Adrenal gland (tissue), 5 donors: ENCODE measurements at regions not wholly inside any gene's neighbourhood (a gene's known extent, or its start where the extent isn't known, plus 50 kb on each side); places are given as distances from the start of the nearest gene placed in this dataset.

ENCODE experiments used
- POLR2A ChIP-seq, 2 donors: fragments of 450-650 bp; IDR thresholded peaks; one replicate each; pipeline ENCODE4 v1.6.1; 2017; ENCODE audit warnings: antibody characterized with exemption in 2 of 2, mild to moderate bottlenecking in 2 of 2, moderate library complexity in 1 of 2
- TF ChIP-seq, protein P1 (sequence below), 6 experiments: fragments of 450-650 bp in 4 of 6; fragments of 200-600 bp in 2 of 6; sonication (generic) in 1 of 6; IDR thresholded peaks; 1 replicate in 5 of 6; 2 replicates in 1 of 6; pipeline versions ENCODE4 v1.5.1 to v1.8.0; 2016 to 2021; ENCODE audit warnings: antibody characterized with exemption in 6 of 6, mild to moderate bottlenecking in 2 of 6, moderate library complexity in 1 of 6
- donor health status: DM: no; HTN: no; CAD: no.

DNA sequence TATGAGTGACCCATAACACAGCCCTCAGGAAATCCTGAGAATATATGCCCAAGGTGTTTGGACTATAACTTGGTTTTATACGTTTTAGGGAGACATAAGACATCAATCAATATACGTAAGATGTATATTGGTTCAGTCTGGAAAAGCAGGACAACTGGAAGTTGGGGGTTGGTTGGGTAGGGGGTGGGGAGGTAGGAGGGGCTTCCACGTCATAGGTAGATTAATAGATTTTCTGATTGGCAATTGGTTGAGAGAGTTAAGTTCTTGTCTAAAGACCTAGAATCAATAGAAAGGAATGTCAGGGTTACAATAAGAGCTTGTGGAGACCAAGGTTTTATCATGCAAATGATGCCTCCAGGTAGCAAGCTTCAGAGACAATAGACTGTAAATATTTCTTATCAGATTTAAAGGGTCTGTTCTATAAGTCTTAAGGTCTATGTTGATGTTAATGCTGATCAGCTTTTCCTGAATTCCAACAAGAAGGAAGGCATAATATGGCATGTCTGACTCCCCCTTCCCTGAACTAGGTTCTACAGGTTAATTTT is 2267.7 kb upstream of the ACO1 start:
- TF ChIP-seq POLR2A (IDR thresholded peaks at IDR 0.05) = no peak
- TF ChIP-seq, protein P1, sequence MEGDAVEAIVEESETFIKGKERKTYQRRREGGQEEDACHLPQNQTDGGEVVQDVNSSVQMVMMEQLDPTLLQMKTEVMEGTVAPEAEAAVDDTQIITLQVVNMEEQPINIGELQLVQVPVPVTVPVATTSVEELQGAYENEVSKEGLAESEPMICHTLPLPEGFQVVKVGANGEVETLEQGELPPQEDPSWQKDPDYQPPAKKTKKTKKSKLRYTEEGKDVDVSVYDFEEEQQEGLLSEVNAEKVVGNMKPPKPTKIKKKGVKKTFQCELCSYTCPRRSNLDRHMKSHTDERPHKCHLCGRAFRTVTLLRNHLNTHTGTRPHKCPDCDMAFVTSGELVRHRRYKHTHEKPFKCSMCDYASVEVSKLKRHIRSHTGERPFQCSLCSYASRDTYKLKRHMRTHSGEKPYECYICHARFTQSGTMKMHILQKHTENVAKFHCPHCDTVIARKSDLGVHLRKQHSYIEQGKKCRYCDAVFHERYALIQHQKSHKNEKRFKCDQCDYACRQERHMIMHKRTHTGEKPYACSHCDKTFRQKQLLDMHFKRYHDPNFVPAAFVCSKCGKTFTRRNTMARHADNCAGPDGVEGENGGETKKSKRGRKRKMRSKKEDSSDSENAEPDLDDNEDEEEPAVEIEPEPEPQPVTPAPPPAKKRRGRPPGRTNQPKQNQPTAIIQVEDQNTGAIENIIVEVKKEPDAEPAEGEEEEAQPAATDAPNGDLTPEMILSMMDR (IDR thresholded peaks at IDR 0.05) = no peak
